ENCODE measurements at regions not wholly inside any gene's neighbourhood (a gene's known extent, or its start where the extent isn't known, plus 50 kb on each side); places are given as distances from the start of the nearest gene placed in this dataset.
"Not testable (repeated sequence)": the region's sequence is repeated elsewhere in the genome, so short reads cannot be mapped to it uniquely, and the experiment has no call there.

DNA sequence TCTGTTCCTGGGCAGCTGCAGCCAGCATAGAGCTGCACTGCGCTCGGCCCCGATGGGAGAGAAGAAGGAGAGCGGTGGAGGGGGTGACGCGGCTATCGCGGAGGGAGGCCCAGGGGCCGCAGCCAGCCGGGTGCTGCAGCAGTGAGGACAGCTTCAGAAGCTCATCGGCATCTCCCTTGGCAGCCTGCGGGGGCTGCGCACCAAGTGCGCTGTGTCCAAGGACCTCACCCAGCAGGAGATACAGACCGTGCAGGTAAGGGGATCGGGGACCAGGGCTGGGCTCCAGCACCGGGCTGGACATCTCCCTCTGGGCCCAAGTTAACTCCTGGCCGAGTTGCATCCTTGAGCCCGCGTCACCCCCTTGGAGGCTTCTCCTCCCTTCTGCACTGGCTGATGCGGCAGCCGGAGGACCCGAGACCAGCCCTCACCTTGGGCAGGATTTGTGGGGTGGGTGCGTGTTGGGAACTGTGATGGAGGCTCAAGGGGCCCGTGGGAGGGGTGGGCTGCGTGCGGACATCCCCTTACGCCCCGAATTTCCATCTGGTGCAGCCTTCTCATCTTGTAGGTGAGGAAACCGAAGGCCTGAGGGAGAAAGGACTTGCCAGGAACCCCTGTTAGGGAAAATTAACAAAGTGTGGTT is 3934.9 kb downstream of the SRGAP2C start:
- DNase-seq (ENCODE audit: low spot score); H3K4me3 Mint-ChIP-seq; ATAC-seq; H3K4me1 Mint-ChIP-seq (ENCODE audit: low read depth in 2 of 2); H3K27ac Mint-ChIP-seq; H3K27me3 Mint-ChIP-seq: not testable (repeated sequence)
- peaks cover 18% of the 10 kb centered on the region for H3K9me3 Mint-ChIP-seq
- peaks cover 21% of the 10 kb centered on the region for H3K36me3 Mint-ChIP-seq

DNA sequence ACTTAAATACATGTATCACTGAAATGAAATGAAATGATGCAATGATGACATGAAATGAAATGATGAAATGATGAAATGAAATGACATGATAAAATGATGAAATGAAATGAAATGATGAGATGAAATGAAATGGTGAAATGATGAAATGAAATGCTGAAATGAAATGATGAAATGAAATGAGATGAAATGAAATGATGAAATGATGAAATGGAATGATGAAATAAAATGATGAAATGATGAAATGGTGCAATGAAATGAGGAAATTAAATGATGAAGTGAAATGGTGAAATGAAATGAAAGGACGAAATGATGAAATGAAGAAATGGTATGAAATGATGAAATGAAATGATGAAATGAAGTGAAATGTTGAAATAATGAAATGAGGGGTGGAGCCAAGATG is 3937.8 kb downstream of the SRGAP2C start:
- H3K27me3 Mint-ChIP-seq; H3K4me1 Mint-ChIP-seq (ENCODE audit: low read depth in 2 of 2); H3K4me3 Mint-ChIP-seq; H3K27ac Mint-ChIP-seq; ATAC-seq; DNase-seq (ENCODE audit: low spot score): not testable (repeated sequence)
- H3K9me3 Mint-ChIP-seq, result peaks cover 27% of the 10 kb centered on the region
- H3K36me3 Mint-ChIP-seq, result peaks cover 34% of the 10 kb centered on the region

Data from natural killer cell treated with Interleukin-12 subunit alpha and Interleukin-12 subunit beta and Interleukin-15 and Interleukin-18, amount 100 ng/mL, for 72 hours (primary cell).